ENCODE measurements at regions not wholly inside any gene's neighbourhood (a gene's known extent, or its start where the extent isn't known, plus 50 kb on each side); places are given as distances from the start of the nearest gene placed in this dataset.
A peak's percentile ranks its signal among the peaks of the same experiment; 100 is the strongest.

DNA sequence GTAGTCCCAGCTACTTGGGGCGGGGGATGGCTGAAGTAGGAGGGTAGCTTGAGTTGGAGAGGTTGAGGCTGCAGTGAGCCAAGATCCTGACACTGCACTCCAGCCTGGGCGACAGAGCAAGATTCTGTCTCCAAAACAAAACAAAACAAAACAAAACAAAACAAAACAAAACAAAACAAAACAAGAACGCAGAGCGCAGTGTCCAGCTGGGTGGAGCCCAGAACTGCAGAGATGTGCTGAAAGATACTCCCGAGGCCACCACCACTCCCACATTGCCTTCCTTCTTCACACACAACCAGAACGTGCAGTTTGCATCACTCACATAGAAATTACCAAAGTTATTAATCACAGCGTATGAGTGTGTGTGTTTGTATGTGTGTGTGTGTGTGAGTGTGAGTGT, 222.9 kb upstream of the ASIC2 start:
- no peak for DNase-seq (ENCODE audit: low read depth)

DNA sequence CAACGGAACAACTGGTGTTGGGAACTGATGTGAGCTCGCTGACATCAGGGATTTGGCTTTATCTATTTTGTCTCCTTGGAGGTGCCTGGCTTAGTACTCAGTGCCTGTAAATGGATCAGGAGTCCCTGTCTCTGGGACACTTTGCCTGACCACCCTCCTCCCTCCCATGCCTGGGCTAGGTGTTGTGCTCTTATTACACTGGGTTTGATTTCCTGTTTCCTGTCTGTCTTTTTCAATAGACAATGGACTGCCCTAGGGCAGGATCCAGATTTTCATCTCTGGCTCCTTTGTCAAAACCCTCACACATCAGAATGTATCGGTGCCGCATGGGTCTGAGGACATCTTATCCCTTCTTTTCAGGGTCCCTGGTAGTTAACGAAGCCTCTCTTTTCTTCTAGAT, 223.6 kb upstream of the ASIC2 start:
- DNase-seq (ENCODE audit: low read depth), result no peak

DNA sequence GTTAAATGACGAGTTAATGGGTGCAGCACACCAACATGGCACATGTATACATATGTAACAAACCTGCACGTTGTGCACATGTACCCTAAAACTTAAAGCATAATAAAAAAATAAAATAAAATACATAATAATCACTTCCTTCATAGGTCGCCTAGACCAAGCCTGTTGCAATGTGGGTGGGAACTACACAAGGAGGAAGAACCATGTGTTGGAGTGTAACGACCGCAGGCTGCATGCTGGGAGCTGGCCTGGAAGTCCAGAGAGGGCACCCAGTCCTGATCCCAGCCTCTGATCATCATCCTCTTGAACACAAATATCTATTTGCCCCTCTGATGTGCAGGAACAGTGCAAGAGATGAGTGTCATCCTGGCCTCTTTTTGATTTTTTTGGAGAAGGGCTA, 224.7 kb upstream of the ASIC2 start:
- no peak for DNase-seq (ENCODE audit: low read depth)

DNA sequence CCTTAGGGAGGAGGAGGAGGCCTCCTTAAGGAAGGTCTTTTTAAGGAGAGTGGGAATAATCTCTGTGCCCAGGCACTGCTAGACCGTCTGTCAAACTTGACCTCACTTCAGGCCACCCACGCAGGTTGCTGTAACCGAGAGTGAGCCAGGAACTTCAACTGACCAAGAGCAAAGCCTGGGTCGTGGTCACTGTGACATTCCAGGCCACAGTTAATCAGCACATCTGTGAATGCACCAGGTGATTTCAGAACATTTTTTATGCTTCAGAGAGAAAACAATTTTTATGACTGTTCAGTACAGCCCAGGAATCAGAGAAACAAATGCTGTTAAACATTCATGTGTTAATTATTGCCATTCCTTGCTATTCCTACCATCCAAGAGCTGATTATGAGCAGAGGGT, 226.6 kb upstream of the ASIC2 start:
- DNase-seq (ENCODE audit: low read depth), result no peak

DNA sequence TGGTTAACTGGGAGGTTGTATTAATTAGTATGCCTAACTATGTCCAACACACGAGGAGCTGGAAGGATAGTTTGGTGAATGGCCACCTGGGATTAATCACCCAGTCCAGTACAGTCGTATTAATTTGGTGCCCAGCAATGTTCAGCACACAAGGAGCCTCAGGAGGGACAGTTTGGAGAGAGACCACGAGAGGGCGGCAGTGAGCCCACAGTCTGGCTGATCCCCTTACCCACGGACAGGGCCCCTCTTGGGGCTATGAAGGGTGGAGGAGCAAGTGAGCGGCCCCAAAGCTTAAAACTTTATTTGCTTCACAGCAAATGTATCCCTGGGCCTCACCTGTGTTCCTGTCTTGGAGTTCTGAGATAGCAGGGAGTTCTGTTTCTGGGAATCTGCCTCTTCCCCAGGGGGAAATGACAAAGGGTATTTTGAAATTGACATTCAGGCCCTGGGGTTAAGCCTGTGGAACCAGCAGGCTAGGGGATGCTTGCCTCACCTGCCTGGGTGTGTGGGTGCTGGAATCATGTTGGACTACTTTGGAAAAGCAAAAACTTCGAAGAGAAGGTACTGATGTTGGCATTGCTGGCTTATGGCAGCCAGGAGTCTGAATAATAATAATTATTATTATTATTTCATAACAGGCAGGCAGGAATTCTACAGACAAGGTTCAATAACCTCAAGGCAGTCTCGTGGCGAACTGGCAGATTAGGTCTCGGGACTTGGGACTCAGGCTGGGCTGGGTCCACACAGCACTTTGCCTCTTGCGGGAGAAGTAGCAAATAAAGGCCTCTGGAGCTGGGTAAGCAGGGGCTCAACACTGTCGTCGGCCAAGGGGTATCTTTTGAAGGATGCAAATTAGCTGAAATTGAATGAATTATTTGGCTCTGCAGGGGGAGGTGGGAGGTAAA, 227.6 kb upstream of the ASIC2 start:
- DNase-seq (ENCODE audit: low read depth), result peak; percentile 11

DNA sequence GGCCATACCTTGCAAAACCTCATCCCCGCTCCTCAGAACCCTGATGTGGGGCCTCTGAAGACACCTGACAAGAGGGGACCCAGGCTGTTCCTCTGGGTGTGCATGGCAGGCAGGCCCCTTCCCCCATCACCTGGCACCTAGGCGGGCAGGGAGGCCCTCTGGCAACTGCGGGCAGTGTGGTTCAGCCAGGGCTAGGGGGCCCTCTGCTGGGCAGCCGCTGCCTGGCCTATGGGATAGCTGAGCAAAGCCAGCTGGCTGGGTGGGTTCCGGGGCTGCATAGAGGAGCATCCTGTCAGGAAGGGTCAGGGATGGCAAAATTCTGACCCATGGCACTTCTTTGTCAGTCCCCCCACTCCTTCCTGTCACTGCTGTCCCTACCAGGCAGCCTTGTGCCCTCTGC, 228.7 kb upstream of the ASIC2 start:
- no peak for DNase-seq (ENCODE audit: low read depth)

DNA sequence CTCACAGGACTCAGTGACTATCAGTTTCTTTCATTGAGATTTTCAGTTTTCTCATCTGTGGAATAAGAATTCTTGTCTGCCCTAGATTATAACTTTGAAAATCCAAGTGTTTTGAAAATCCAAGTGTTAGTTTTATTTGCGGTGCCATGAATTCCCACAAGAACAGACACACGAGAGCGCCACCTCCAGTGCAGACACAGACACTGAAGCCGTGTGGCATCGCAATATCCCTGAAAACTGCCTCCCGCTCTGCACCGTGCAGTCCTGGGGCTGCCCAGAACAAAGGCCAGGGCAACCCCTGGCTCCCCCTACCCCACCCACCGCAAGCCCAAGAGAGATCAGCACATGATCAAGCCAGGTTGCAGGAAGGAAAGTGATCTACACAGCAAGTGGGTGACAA, 229.5 kb upstream of the ASIC2 start:
- no peak for DNase-seq (ENCODE audit: low read depth)

DNA sequence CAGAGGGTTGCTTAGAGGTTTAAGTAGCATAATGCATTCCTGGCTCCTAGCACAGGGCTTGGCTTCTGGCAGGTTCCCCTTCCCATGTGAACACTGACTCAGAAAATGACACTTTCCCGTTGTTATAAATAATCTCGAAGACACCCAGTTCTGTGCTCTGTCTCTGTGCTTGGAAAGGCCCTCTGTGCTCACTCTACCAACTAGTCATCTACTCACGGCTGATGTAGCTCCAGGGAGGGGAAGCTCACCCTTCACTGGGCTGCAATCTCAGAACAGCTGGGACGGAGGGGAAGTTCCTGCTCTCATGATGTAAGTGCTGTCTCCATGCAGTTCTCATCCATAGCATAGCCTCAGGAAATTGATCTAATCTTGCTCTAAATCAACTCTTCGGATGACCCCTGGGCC, 230.5 kb upstream of the ASIC2 start:
- DNase-seq (ENCODE audit: low read depth), result no peak

DNA sequence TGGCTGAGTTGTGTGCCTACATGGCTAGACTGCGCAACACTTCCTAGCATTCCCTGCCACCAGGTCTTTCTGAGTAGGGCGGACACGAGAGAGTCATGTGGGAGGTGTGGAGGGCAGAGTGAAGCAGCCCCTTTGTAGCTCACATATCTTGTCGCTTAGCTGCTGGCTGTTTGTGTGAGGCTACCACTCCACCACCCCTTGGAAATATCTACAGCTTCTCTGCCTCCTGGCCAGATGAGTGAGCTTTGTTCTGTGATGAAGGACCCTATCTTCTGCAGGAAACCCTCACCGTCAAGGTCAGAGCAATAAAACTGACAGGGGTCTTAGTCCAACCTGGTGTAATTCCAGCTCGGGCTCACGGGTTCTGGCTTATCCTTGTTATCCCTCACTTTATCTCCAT, 232.1 kb upstream of the ASIC2 start:
- DNase-seq (ENCODE audit: low read depth), result no peak

DNA sequence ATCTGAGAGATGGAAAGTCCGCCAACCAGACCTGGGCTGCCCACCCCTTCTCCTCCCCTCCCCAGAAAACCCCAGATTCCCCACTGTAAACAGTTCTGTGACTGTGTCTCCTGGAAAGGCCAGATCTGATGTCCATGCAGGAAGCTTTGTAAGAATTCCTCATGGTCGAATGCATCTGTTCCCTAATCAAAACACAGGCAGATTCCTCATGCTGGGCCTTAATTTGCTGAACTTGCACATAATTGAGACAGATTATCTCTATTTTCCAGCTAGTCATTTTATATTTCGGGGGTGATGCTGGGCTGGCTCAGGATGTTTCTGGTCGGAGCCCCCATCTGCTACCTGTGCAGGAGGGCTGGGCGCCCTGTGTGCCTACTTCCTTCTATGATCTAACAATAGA, 233.6 kb upstream of the ASIC2 start:
- DNase-seq (ENCODE audit: low read depth), result no peak

DNA sequence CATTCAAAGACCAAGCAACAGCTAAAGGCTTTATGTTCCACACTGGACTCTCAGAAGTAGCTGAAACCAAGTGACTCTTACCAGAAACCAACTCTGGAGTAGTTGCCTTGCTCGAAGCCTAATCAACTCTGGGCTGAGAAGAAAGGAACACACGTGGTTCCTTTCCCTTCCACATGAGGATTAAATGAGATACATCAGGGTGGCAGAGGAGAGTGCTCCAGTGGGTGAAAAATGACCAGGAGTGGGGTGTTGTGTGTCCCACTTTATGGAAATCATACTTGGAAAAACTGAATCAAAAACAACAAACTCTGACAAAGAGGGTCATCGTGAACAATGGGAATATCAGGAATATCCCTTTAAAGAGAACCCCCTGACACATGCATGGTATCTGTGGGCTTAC, 234.2 kb upstream of the ASIC2 start:
- no peak for DNase-seq (ENCODE audit: low read depth)

DNA sequence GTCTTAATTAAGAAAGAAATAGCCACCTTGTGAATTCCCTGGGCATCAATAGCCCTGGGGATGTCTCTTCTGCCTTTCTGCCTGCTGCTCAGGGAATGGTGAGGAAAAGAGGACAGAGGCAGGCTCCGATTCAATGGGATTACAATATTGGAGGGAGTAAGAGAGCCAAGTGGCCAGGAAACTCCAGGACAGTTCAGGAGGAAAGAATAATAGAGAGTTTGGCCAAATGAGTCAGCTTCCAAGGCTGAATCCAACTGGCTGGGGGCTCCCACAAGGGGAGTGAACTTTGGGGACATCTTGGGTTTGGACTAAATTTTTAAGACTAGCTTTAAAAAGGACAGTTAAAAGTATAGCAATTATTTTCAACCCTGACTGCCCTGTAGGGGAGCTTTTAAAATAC, 235.8 kb upstream of the ASIC2 start:
- no peak for DNase-seq (ENCODE audit: low read depth)

DNA sequence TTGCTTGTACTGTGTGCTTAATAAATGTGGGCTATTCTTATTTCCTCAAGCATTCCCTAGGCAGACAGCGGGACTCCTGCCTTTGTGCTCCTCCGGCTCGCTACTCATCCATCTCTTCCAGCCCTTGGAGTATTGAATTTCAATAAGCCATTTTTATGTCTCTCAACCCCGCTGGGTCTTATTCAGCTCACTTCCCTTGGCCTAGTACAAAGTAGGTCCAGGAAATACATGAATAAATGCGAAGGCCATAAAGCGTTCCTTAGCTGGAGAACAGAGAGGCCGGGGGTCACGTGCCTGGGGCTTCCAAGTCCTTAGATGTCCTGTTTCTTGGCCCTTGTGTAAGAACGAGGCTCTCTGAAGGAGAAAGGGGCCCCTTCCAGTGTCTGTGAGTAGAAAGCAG, 236.7 kb upstream of the ASIC2 start:
- no peak for DNase-seq (ENCODE audit: low read depth)

DNA sequence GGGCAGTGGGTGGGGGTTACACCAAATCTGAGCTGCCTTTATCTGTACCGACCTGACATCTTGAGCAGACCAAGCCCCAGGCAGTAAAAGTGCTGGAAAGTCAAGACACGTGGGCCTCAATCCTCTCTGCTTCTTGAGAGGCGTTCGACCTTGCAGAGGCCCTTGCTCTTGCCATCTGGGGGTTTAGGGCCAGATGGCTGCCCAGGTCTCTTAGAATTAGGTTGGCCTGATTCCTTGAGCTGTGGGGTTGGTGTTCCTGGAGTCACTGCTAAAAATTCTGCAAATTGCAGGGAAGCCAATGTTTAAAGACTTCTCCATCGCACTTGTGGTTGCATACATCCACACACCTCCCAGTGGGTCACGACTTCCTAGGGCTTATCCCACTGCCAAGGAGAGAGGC, 238.2 kb upstream of the ASIC2 start:
- DNase-seq (ENCODE audit: low read depth), result no peak

DNA sequence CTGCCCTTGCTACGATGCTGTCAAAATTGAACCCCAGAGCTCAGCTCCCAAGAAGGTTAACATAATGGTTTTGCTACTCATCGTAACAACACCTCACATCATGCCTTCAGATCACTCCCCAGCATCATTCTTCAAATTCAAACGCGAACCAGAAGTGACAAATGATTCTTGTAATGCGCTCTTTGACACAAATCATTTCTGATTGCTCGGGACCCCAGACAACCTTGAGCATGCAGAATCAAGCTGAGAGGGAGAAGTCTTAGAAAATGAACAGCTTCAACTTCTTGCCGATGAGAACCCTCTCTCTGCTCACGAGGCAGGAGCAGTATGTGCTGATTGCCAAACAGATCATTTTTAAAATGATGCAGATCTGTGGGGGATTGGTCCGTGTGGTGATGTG, 241.0 kb upstream of the ASIC2 start:
- DNase-seq (ENCODE audit: low read depth), result no peak

DNA sequence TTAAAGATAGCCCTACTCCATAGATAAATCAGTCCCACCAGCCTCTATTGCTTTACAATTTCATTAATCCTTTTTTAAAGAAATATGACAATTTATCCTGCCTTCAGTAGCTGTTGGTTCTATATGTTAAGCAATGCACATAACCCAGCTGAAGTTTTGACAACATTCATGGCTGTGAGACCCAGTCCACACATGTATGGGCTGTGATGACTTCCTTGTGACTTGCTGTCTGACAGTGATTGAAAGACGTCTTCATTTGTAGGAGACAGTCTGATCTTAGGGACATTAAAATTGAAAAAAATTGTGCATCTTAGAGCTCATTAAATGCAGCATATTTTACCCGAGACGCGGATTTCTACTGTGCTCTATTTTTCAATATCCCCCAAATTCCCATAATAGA, 252.0 kb upstream of the ASIC2 start:
- no peak for DNase-seq (ENCODE audit: low read depth)

DNA sequence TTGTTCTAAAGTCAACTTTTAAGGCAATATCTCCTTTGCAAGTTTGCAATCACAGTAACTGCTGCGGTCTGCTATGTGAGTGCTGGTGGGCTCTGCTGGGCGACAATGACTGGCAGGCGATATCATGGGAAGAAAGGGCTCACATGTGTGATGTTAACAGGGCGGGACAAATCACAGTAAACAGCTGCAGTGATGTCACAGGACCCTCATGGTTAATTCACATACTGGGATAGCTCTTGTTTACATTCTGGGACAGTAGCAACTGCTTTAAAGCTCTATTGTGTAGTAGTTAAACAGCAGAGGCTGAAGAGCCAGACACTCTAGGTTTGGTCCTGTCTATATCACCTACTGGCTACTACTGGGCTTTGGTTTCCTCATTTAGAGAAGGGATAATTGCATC, 257.2 kb upstream of the ASIC2 start:
- DNase-seq (ENCODE audit: low read depth), result no peak

DNA sequence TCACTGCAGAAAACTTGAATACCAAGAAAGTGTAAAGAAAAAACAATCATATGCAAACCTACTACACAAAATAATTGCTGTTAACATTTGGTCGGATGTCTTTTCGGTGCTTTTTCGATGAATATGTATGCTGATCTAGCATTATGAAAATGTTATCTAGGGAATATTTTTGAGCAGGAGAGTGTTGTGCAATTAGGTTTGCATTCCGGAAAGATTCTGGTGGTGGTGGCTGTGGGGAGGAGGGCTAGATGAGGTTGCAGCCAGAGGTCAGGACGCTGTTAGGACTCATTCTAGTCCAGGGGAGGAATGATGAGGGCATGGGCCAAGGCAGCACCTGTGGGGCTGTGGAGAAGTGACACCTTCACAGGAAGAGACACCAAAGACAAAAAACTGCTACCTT, 258.0 kb upstream of the ASIC2 start:
- no peak for DNase-seq (ENCODE audit: low read depth)

DNA sequence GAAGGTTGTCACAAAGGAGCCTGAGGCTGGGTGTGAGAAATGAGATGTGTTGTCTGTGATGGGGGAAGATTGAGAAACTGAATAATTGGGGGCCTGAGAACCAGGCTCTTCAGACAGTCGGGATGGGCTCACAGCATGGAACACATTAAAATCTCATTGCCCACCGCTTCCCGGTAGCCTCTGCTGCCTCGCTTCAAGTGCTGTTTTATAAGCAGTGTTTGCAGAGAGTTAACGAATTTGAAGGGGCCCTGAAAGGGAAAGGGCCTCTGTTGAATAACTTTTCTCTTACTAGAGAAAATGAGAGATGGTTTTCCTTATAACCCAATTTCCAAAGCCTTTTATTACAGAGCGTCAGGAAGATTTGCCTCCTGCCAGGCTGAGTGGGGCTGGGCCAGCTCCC, 258.8 kb upstream of the ASIC2 start:
- no peak for DNase-seq (ENCODE audit: low read depth)

DNA sequence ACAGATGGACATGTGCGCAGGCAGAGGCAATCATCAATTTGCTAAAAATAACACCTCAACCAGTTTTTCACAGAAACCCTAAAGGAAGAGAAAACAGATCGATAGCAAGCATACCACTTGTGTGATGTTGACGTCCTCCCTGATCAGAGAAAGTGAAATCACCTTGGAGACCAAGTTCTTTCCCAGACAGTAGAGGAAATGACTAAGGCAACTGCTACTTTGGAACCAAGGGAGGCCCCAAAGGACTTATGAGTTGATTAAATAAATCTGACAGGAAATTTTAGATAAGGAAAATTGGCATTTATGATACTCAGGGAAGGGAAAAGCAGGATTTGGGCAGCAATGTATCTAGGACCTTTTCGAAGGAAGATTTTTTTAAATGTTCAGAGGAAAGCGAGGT, 267.1 kb upstream of the ASIC2 start:
- no peak for DNase-seq (ENCODE audit: low read depth)

DNA sequence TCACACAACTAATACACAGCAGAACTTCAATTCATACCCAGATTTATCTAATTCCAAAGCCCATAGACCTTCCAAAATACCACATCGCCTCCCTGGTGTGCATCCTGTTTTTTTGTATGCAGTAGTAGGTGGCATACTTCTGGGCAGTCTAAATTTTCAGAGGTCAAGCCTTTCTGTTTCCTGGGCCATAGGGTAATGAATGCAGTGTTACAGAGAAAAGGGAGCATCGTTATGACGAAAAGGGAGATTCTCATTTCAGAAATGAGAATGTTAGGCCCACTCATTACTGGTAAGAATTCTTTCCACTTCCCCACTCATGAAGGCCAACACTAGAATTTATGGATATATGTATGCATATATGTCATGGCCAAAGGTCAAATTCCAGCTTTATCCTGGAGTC, 267.8 kb upstream of the ASIC2 start:
- no peak for DNase-seq (ENCODE audit: low read depth)

DNA sequence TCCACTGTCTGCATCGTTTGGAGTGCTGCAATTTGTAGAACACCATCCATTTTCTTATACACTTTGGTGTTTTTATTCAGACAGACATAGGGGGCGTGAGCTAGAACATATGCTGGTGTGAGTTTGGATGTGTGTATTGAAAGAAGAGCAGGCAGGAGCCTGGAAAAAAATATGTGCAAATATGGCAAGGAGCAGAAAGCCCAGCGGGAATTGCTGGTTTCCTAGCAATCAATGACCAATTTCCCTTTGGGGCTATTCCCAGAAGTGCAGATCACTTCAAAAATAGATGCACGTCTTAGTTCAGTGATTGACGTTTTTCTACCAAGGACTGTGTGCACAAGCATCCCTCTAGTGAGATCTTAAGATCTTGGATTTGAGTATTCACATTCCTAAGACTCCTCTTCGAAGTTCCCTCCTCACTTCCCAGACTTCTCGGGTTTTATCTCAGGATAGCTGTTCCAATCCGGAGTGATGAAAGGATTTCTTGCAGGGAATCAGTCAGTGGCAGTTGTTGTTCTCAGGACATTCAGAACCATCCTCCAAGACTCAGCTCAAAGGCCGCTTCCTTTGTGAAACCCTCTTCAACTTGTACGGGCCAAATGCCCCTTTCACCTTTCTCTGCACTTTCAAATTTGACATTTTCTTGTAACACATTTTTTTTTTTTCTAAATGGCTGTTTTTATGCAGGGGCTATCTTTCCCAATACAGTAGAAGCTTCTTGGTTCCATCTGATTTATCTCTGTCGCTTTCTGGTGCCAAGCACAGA, 268.7 kb upstream of the ASIC2 start:
- DNase-seq (ENCODE audit: low read depth), result no peak

DNA sequence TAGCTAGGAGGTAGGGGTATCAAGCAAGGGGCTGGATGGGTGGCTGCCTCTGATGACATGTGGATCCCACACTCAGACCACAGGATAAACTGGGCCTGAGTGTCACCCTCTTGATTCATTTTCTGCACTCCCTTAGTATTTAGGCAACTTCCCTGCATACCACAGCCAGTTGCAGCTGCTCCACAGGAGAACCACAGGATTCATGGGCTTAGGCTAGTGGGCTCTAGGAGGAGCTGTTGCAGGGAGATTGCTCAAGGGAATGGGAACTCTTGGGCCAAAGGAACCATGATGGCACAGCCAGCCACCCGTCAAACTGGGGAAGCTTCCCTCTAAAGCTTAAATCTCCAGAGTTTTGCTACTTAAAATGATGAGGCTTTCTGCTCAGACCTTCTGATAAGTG, 269.7 kb upstream of the ASIC2 start:
- DNase-seq (ENCODE audit: low read depth), result no peak

DNA sequence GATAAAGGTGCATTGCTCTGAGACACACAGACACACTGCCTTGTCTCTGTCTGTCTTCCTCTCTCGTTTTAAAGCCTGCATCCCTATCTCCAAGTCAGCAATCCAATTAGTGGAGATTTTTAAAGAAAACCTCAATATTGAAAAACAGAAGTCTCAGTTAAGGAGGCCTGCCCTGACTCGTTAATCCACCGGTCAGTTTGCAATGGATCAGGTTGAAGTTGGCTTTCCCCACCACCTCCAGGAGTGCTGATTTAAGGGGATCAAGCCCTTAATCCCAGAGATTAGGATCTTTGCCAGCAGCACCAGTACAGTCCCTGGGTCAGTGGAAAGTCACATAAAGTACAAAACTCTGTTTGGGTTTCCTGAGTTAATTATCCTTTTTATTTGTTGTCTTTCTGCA, 271.1 kb upstream of the ASIC2 start:
- no peak for DNase-seq (ENCODE audit: low read depth)
